ENCODE measurements at regions not wholly inside any gene's neighbourhood (a gene's known extent, or its start where the extent isn't known, plus 50 kb on each side); places are given as distances from the start of the nearest gene placed in this dataset.

DNA sequence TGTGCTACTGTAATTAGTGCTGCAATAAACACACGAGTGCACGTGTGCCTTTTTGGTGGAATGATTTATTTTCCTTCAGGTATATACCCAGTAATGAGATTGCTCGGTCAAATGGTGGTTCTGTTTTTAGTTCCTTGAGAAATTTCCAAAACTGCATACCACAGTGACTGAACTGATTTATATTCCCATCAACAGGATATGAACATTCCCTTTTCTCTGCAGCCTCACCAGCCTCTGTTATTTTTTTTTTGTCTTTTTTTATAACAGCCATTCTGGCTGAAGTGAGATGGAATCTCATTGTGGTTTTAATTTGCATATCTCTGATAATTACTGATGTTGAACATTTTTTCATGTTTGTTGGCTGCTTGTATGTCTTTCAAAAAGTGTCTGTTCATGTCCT lies 922.9 kb upstream of the LRRN3 start:
- no peak for TF ChIP-seq CTCF (IDR thresholded peaks at IDR 0.05; ENCODE audit: insufficient read depth, missing control alignments)
- no peak for DNase-seq (ENCODE audit: insufficient read length, low spot score)
- FAIRE-seq = no peak

GRCh38 chr7:110170841-110171240 lies 920.1 kb upstream of the LRRN3 start:
- no peak for FAIRE-seq

GRCh38 chr7:110177463-110177862 lies 913.5 kb upstream of the LRRN3 start:
- DNase-seq (ENCODE audit: insufficient read length, low spot score) (no peak), FAIRE-seq (no peak)
- TF ChIP-seq CTCF (IDR thresholded peaks at IDR 0.05; ENCODE audit: insufficient read depth, missing control alignments) = no peak

More at GRCh38 chr7:110170841-110171240, 920.1 kb upstream of the LRRN3 start:
- no peak for TF ChIP-seq CTCF (IDR thresholded peaks at IDR 0.05; ENCODE audit: insufficient read depth, missing control alignments)
- no peak for DNase-seq (ENCODE audit: insufficient read length, low spot score)

- DNase-seq (ENCODE audit: insufficient read length, low spot score) = no peak
- no peak for FAIRE-seq
- no peak for TF ChIP-seq CTCF (IDR thresholded peaks at IDR 0.05; ENCODE audit: insufficient read depth, missing control alignments)
Measured at GRCh38 chr7:110179037-110179436, 911.9 kb upstream of the LRRN3 start.

GRCh38 chr7:110181768-110182167 lies 909.2 kb upstream of the LRRN3 start:
- TF ChIP-seq CTCF (IDR thresholded peaks at IDR 0.05; ENCODE audit: insufficient read depth, missing control alignments) = no peak
- DNase-seq (ENCODE audit: insufficient read length, low spot score) (no peak), FAIRE-seq (no peak)

DNA sequence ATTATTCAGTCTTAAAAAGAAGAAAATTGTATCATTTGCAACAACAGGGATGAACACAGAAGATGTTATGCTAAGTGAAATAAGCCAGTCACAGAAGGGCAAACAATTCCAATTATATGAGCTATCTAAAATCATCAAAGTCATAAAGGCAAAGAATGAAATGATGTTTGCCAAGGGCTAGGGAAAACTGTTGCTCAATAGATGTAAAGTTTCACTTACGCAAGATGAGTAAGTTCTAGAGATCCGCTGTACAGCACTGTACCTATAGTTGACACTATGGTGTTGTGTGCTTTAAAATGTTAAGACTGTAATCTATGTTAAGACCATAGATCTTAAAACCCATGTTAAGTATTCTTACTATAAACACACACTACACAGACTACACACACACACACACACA lies 904.6 kb upstream of the LRRN3 start:
- FAIRE-seq (peak; percentile 61), DNase-seq (ENCODE audit: insufficient read length, low spot score) (no peak)
- TF ChIP-seq CTCF (IDR thresholded peaks at IDR 0.05; ENCODE audit: insufficient read depth, missing control alignments) = no peak

DNA sequence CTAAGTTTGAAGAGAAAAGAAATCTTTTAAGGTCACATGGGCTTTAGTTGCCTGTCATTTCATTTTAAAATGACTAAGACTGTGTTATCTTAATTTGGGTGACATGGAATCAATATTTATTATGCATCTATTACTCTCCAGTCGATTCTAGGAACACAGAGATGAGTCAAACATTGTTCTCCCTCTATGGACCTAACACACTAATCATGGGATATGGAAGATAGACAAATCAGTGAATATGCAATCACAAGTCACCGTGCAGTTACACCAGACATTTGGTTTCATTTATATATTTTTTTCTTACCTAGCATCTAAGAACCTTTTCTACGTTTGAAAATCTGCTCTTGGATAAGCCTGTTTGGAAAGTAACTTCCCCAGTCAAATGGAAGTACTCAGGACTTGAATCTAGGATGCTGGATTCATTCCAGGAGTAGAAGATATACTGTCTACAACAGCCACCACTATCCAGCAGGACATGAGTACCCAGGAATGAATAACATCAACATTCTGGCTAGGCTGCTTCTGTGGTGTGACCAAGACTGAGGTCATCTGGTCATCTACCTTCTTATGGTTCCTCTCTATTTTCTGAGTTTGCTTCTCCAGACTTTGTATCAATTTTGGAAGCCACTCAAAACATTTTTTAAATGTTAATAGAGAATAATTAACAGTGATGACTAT lies 902.9 kb upstream of the LRRN3 start:
- TF ChIP-seq CTCF (IDR thresholded peaks at IDR 0.05; ENCODE audit: insufficient read depth, missing control alignments) = no peak
- FAIRE-seq (no peak), DNase-seq (ENCODE audit: insufficient read length, low spot score) (no peak)
